HG03571 (cell line): ENCODE measurements at regions not wholly inside any gene's neighbourhood (a gene's known extent, or its start where the extent isn't known, plus 50 kb on each side); places are given as distances from the start of the nearest gene placed in this dataset.
"Not testable (repeated sequence)": the region's sequence is repeated elsewhere in the genome, so short reads cannot be mapped to it uniquely, and the experiment has no call there.

Source experiments
- ATAC-seq: cut with Tn5 transposase; IDR thresholded peaks from one replicate; pipeline ENCODE4 v1.9.1; 2021; ENCODE audit not compliant: unreplicated experiment

- no peak for ATAC-seq
These were observed 196.3 kb downstream of the DCDC2C start for GRCh38 chr2:3899536-3900155.

- no peak for ATAC-seq
These were observed 198.8 kb downstream of the DCDC2C start for GRCh38 chr2:3902131-3902530.

GRCh38 chr2:3904061-3904460, 200.7 kb downstream of the DCDC2C start:
- no peak for ATAC-seq

- ATAC-seq = not testable (repeated sequence)
These were observed 205.1 kb downstream of the DCDC2C start for GRCh38 chr2:3908498-3908897.

DNA sequence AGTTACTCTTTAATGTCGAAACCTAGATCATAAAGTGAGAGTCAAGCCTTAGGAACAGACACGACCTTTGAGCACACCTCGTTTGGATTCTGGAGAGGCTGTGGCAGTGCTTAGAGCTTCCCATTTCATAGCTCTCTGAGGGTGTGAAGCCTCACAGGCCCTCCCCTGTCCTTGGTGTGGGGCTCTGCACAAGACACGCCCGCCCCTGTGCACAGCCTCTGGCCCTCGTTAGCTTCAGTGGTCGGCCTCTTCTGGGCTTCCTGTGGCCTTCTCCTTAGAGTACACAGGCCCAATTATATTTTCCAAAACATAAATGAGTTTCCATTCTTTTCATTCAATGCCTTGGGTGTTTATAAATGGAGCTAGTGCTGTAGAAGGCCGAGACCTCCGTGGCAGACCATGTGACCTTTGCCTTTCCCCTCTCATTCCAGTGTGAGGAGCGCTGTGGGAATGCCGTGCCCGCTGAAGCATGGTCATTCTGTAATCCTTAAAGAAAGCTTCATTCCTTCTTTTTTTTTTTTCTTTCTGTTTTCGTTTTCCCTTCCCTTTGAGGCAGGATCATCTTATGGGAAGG, 208.6 kb downstream of the DCDC2C start:
- no peak for ATAC-seq

GRCh38 chr2:3913166-3913565, 209.8 kb downstream of the DCDC2C start:
- no peak for ATAC-seq

DNA sequence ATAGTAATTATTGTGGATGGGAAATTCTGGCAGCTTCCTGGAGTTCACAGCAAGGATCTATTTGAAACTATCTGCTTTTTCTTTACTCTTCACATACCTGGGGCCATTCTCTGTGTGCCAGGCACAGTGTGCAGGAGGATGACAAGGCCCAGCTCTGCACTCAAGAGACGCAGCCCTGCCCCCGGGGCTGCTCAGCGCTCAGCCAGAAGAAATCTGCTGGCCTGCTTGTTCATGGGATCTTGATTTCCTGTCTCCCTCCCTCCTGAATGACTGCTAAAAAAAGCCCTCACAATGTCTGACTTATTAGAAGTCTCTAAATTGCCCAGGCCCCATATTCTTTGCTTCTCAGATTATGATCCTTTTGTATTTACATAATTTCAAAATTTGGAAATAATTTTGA, 210.9 kb downstream of the DCDC2C start:
- no peak for ATAC-seq

DNA sequence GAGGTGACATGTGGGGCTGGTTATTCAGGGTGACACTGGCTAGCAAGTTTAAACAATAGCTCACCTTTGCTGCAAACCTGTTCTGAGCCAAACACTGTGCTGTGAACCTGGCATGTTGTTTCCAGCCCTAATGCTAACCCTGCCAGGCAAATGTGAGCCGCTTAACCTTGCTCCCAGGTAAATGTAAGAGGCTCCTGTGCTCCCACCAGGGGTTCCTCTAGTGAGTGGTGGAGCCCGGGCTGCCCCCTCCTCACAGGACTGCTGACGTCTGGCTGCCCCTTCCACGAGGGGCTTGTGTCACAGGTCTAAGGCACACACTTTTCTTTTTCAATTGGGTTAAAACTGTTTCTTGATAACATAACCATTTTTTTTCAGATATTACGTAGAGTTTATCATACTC, 223.7 kb downstream of the DCDC2C start:
- no peak for ATAC-seq

- no peak for ATAC-seq
These were observed 226.0 kb downstream of the DCDC2C start for GRCh38 chr2:3929374-3929773.

- no peak for ATAC-seq
These were observed 226.9 kb downstream of the DCDC2C start for GRCh38 chr2:3930246-3930645.

DNA sequence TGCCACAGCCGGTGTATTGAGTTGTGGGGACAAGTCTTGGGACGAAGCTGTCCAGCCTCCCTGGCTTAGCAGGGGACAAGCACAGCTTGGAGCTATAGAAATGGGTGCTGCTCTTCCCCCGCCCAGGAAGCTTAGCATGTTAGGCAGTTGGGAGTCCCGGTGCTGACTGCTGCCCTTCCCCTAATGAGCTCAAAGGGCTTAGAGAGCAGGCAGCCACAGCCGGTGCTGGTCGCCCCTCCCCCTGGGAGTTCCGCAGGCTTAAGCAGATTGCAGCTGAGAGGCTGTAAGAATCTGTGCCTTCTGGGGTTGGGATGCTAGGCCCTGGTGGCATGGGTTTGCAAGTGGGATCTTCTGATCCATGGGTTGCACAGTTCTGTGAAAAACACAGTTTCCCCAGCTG, 237.3 kb downstream of the DCDC2C start:
- no peak for ATAC-seq

DNA sequence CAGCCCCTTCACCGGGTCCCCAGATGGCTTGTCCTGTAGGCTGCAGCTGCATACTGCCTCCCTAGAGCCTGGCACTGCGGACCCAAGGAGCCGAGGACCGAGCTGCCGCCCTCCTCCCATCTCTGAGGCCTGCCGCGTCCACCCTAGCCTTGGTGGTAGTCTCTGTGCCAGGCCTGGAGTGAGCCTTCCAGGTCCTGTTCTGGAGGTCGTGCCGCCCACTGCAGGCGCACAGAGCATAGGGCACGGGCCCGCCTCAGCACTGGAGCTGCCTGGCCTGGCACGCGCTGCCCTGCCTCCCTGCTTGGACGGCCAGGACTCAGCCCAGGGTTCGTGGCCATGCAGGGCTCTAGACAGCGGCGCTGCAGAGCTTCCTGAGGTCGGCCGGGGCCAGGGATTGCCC, 239.5 kb downstream of the DCDC2C start:
- no peak for ATAC-seq

- no peak for ATAC-seq
These were observed 240.7 kb downstream of the DCDC2C start for GRCh38 chr2:3944071-3944470.

DNA sequence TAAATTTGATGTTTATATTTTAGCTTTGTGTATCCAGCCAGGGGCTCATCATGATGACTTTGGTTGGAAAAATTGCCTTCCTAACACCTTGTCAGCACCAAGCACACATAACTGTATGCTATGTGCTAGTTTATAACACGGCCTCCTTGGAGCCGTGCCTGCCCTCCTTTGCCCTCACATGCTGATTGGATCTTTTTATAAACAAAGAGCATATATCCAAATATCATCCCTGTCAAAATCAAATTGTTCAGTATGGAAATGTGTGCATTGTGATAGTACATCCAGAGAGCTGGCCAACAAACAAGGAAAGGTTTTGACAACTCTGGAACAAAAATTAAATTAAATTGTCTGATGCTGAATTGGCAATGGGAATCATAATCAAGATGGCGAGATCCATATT, 241.5 kb downstream of the DCDC2C start:
- ATAC-seq = no peak

DNA sequence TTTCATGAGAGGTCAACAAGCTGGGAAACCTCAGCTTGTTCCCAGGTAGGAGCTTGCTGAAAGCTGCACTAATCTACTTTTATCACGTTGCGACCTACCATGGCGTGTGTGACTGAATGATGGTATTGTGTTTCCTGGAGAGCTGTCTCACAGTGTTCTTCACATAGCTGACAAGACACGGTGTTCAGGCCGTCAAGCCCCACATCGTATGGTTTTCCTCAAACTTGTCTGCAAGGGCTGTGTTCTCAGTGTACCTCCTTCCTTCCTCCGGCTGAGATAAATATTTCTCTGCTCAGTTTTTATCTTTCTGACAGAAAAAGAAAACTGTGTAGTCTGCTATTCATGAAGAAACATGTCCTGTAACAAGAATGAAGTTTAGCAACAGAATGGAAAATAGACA, 244.8 kb downstream of the DCDC2C start:
- ATAC-seq = no peak

DNA sequence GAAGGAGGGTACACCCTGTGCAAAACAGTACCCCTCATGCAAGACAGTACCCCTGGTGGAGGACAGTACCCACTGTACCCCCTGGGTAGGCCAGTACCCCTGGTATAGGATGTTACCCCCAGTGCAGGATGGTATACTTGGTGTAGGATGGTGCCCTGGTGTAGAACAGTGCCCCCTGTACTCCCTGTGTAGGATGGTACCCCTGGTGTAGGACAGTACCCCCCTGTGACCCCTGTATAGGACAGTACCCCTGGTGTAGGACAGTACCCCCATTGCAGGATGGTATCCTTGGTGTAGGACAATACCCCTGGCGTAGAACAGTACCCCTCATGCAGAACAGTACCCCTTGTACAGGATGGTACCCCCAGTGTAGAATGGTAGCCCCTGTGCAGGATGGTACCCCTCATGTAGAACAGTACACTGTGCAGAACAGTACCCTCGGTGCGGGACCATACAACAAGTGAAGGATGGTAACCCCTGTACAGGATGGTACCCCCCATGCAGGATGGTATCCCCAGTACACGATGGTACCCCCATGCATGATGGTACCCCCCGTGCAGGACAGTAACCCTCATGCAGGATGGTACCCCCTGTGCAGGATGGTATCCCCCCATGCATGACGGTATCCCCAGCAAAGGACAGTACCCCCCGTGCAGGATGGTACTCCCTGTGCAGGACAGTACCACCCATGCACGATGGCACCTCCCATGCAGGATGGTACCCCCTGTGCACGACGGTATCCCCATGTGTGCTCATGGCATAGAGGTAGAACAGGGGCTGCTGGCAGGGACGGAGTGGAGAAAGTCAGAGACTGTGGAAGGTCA, 248.0 kb downstream of the DCDC2C start:
- no peak for ATAC-seq

DNA sequence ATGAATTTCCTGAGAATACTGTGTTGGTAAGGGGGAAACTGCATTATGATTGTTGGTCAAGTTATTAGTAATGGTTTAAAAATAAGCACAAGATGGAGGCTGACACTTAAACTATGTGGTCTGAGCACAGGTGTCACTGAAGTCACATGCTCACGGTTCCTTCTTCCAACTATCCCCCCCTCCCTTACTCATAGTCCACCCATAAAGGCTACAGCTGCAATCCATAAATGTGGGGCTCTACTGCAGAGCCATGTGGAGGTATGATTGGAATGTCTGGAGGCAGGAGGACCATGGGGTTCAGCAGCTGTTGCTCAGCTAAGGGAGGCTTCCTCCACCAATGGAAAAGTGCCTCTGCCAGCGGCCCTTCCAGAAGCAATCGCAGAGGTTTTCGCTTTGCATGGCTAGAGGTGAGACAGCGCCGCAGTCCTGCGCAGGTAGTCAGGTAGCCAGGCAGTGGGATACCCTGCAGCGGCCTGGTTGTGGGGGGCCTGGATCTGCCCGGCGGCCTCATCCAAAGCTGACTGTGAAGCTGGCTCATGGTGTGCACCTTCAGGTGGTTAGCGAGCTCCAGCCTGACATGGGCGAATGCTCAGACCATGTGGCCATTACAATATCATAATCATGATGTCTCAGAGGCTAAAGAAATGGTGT, 249.6 kb downstream of the DCDC2C start:
- ATAC-seq = no peak

DNA sequence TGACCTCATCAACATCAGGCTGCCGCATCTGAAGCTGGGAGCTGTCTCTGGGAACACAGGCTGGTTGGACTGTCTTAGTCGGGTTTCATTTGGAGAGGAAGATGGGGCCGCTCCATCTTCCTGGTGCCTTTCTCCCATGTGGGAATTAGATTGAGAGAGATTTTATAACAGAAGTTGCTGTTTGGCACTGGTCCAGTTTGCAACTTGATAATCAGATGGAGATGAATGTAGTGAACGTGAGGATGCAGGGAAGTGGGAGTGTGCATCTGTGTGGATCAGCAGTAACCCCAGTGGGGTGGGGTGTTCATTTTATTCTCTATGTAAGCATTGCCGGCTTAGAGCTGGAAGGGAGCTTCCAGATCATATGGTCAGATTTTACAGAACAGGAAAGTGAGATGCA, 250.9 kb downstream of the DCDC2C start:
- no peak for ATAC-seq

DNA sequence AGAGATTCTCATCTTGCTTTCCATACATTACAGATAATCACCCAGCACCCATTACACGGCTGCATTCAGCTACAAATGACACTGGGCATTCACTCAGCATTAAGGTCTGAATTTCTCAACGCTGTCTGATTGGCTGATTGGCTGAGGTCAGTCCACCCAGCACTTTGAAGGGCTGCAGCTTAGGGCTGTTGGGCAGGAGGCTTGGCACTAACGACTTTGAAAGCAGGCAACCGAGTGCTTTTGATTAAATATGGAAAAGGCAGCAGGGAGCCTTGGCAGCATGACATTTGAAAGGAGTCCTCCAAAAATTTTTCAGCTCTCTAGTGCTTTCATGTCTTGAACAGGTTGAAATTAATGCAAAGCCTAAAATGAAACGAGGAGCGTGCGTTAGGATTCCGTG, 253.0 kb downstream of the DCDC2C start:
- no peak for ATAC-seq

DNA sequence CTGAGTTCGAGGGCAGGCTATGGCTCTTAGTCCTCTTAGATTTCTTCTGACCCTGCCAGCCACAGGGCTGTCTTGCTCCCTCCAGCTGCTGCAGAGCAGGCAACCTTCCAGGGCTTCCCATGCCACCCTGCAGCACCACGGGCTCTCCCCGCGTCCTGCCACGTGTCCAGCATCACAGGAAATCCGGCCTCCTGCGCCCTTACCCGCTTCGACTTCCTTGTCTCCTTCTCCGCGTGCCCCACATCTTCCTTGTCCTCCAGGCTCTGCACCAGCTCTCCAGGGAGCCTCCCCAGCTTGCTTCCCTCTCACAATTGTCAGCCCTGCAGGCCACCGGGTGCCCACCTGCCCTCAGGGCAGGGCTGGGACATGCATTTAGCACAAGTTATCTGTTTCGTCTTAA, 253.5 kb downstream of the DCDC2C start:
- no peak for ATAC-seq

GRCh38 chr2:3958465-3958864, 255.1 kb downstream of the DCDC2C start:
- no peak for ATAC-seq

DNA sequence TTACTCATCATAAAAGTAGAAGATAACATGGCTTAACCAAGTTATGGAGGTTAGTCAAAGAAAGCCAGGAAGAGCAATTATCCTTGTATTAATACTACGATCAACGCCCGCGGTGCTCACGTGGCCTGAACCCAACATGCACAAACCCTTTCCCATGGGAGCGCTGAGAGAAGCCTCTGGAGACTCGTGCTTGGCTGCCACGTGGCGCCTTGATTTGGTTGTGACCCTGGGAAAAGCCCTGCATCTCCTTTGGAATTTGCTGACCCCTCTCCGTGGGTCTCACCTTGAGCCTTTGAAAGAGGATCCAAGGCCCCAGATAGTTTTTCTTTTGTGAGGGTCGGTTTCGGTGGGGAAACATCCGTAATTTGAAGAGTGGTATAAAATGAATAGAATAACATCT, 255.6 kb downstream of the DCDC2C start:
- ATAC-seq = peak; percentile 11
